Ishikawa (cell line): ENCODE measurements at regions not wholly inside any gene's neighbourhood (a gene's known extent, or its start where the extent isn't known, plus 50 kb on each side); places are given as distances from the start of the nearest gene placed in this dataset.

Experiments used
- CEBPB ChIP-seq: IDR thresholded peaks from 2 replicates; pipeline ENCODE4 v1.6.1; 2012
- CREB1 ChIP-seq: IDR thresholded peaks from 2 replicates; pipeline ENCODE4 v1.6.1; 2012; ENCODE audit warnings: low read depth
- EGR1 ChIP-seq: IDR thresholded peaks from 2 replicates; pipeline ENCODE4 v1.6.1; 2012
- EP300 ChIP-seq: IDR thresholded peaks from 2 replicates; pipeline ENCODE4 v1.6.1; 2012; ENCODE audit warnings: borderline replicate concordance
- FOXM1 ChIP-seq: IDR thresholded peaks from 2 replicates; pipeline ENCODE4 v1.6.1; 2012; ENCODE audit warnings: low read depth, borderline replicate concordance
- MAX ChIP-seq: IDR thresholded peaks from 2 replicates; pipeline ENCODE4 v1.6.1; 2012
- NFIC ChIP-seq: IDR thresholded peaks from 2 replicates; pipeline ENCODE4 v1.6.1; 2012
- RAD21 ChIP-seq: IDR thresholded peaks from 2 replicates; pipeline ENCODE4 v1.6.1; 2012; ENCODE audit warnings: low read depth
- REST ChIP-seq: IDR thresholded peaks from 2 replicates; pipeline ENCODE4 v1.6.1; 2012; ENCODE audit warnings: low read depth, mild to moderate bottlenecking
- TAF1 ChIP-seq: IDR thresholded peaks from 2 replicates; pipeline ENCODE4 v1.6.1; 2012; ENCODE audit warnings: low read depth, mild to moderate bottlenecking
- TCF12 ChIP-seq: IDR thresholded peaks from 2 replicates; pipeline ENCODE4 v1.6.1; 2012; ENCODE audit warnings: low read depth
- TEAD4 ChIP-seq: IDR thresholded peaks from 2 replicates; pipeline ENCODE4 v1.6.1; 2012
- USF1 ChIP-seq: IDR thresholded peaks from 2 replicates; pipeline ENCODE4 v1.6.1; 2012
- YY1 ChIP-seq: IDR thresholded peaks from 2 replicates; pipeline ENCODE4 v1.6.1; 2012; ENCODE audit warnings: low read depth
- ZBTB7A ChIP-seq: IDR thresholded peaks from 2 replicates; pipeline ENCODE4 v1.6.1; 2012; ENCODE audit warnings: low read depth

- no peak for TF ChIP-seq TEAD4
- TF ChIP-seq FOXM1 = no peak
- no peak for TF ChIP-seq EGR1
- no peak for TF ChIP-seq RAD21
- no peak for TF ChIP-seq USF1
- no peak for TF ChIP-seq CREB1
- no peak for TF ChIP-seq REST
- no peak for TF ChIP-seq ZBTB7A
- TF ChIP-seq YY1 = no peak
- TF ChIP-seq MAX = no peak
These were observed 1340.5 kb downstream of the ROBO1 start for GRCh38 chr3:78427303-78427702.

- TF ChIP-seq RAD21 = no peak
- TF ChIP-seq CEBPB = no peak
These were observed 1337.1 kb downstream of the ROBO1 start for GRCh38 chr3:78430741-78431140.

- TF ChIP-seq NFIC = no peak
These were observed 1333.0 kb downstream of the ROBO1 start for GRCh38 chr3:78434801-78435200.

GRCh38 chr3:78455166-78455565 lies 1312.6 kb downstream of the ROBO1 start:
- TF ChIP-seq TCF12 (no peak), YY1 (no peak), USF1 (no peak), ZBTB7A (no peak), EP300 (no peak), EGR1 (no peak), RAD21 (no peak), CREB1 (no peak), TEAD4 (no peak)

GRCh38 chr3:78455712-78456433 lies 1311.9 kb downstream of the ROBO1 start:
- TF ChIP-seq CEBPB (no peak), EP300 (no peak), EGR1 (no peak), ZBTB7A (no peak), TCF12 (no peak), NFIC (no peak), MAX (no peak), CREB1 (no peak), YY1 (no peak), TAF1 (no peak), RAD21 (no peak), REST (no peak), TEAD4 (no peak), FOXM1 (no peak), USF1 (no peak)

GRCh38 chr3:78459796-78460195 lies 1308.0 kb downstream of the ROBO1 start:
- no peak for TF ChIP-seq YY1
- no peak for TF ChIP-seq ZBTB7A
- TF ChIP-seq RAD21 = no peak

GRCh38 chr3:78462021-78462420 lies 1305.8 kb downstream of the ROBO1 start:
- TF ChIP-seq REST (no peak), EGR1 (no peak), NFIC (no peak), TCF12 (no peak), CREB1 (no peak), TAF1 (no peak), ZBTB7A (no peak), EP300 (no peak), RAD21 (no peak), YY1 (no peak), FOXM1 (no peak), USF1 (no peak), TEAD4 (no peak), CEBPB (no peak), MAX (no peak)
